ENCODE measurements at regions not wholly inside any gene's neighbourhood (a gene's known extent, or its start where the extent isn't known, plus 50 kb on each side); places are given as distances from the start of the nearest gene placed in this dataset.

DNA sequence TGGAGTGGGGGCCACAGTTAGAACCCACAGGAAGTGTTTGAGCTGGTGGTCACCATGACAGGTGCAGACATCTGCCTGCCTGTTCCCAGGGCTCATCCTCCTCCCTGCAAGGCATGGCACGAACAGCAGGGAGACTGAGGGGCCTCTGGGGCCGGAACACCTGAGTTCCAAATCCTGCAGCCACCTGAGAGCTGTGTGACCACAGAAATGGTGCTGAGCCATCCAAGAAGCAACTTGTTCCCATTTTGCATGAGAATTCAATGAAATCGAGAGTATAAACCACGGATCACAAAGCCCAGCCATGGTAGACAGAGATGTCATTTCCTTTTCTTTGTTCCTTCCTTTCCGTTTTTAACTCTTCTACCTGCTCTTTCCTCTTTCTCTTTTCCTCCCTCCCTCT, 268.6 kb downstream of the FOXA2 start:
- Histone ChIP-seq H2AFZ (ENCODE audit: low read depth, low read length) (no peak overlapping the region), H3K9me1 (ENCODE audit: control insufficient read depth, insufficient read depth, low read length) (no peaks in the 10 kb centered on the region), H3K27me3 (ENCODE audit: control insufficient read depth in 2 of 2, insufficient read depth in 2 of 2, low read length in 2 of 2) (no peaks in the 10 kb centered on the region), H3K4me2 (ENCODE audit: insufficient read depth, low read length) (no peak overlapping the region), H3K36me3 (ENCODE audit: control insufficient read depth, insufficient read depth, low read length) (no peaks in the 10 kb centered on the region), H4K20me1 (replicated peaks; ENCODE audit: control insufficient read depth, insufficient read depth, low read length) (no peaks in the 10 kb centered on the region), H3K79me2 (ENCODE audit: control insufficient read depth, insufficient read depth, low read length) (no peaks in the 10 kb centered on the region), H3K9me3 (replicated peaks; ENCODE audit: control insufficient read depth, insufficient read depth, low read depth, low read length) (no peaks in the 10 kb centered on the region), H3K4me3 (no peak overlapping the region), H3K9ac (ENCODE audit: insufficient read depth in 1 of 2, low read depth in 2 of 2, low read length in 2 of 2) (no peak overlapping the region), H3K4me1 (replicated peaks in 1 of 2; ENCODE audit: control insufficient read depth in 2 of 2, insufficient read depth in 2 of 2, low read length in 2 of 2) (no peaks in the 10 kb centered on the region), H3K27ac (ENCODE audit: extremely low read depth, low read depth, low read length) (no peak overlapping the region)
- ChIA-PET CTCF (ENCODE audit: low intra/inter-chr PET ratio) (no interaction called here), POLR2A (no interaction called here)
- BruUV-seq (replicated peaks): no TSS peak
- in situ Hi-C loops (cut with MboI): no loop called here
- ATAC-seq: no peak
- no peak for DNase-seq (ENCODE audit: extremely low read depth in 1 of 4, low spot score in 3 of 4)
- FAIRE-seq: no peak
- WGBS (ENCODE audit: insufficient coverage, low coverage, missing lambda C conversion rate): 0% methylated on average over 3 of the region's 5 CpGs
- TF ChIP-seq FOXA3 (CRISPR knock-in tag; conservative IDR thresholded peaks at IDR 0.05 in 1 of 2, IDR thresholded peaks at IDR 0.05 in 1 of 2): no peak
- TF ChIP-seq TRIM24 (IDR thresholded peaks at IDR 0.05): no peak
- TF ChIP-seq, protein P1, sequence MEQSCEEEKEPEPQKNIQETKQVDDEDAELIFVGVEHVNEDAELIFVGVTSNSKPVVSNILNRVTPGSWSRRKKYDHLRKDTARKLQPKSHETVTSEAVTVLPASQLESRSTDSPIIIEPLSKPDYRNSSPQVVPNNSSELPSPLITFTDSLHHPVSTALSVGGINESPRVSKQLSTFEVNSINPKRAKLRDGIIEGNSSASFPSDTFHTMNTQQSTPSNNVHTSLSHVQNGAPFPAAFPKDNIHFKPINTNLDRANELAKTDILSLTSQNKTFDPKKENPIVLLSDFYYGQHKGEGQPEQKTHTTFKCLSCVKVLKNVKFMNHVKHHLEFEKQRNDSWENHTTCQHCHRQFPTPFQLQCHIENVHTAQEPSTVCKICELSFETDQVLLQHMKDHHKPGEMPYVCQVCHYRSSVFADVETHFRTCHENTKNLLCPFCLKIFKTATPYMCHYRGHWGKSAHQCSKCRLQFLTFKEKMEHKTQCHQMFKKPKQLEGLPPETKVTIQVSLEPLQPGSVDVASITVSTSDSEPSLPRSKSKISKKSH (CRISPR knock-in tag; IDR thresholded peaks at IDR 0.05): no peak
- no peak for TF ChIP-seq RBM14 (IDR thresholded peaks at IDR 0.05; ENCODE audit: borderline replicate concordance, insufficient read depth, low read depth, low read length)
- no peak for TF ChIP-seq ZNF121 (CRISPR knock-in tag; conservative IDR thresholded peaks at IDR 0.05)
- intact Hi-C loops (cut with micrococcal nuclease): no loop called here

DNA sequence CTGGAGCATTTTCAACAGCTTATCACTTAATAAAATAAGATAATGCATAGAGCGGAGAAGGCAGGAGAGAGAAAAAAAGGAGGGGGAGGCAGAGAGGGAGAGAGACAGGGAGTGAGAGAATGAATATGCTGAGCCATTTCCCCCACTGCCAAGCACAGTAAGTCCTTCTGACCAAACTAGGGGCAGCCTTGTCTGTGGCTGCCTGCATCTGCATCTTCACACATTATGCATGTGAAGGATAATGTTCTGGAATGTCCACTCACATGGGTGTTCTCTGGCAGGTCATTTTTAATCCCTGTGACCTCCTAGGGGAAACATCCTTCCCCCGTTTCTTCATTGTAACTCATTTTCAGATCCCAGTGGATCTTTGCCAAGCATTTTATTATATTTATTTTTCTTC, 269.3 kb downstream of the FOXA2 start:
- FAIRE-seq (no peak), ATAC-seq (no peak), DNase-seq (ENCODE audit: extremely low read depth in 1 of 4, low spot score in 3 of 4) (no peak)
- Histone ChIP-seq H4K20me1 (replicated peaks; ENCODE audit: control insufficient read depth, insufficient read depth, low read length) (no peaks in the 10 kb centered on the region), H3K36me3 (ENCODE audit: control insufficient read depth, insufficient read depth, low read length) (no peaks in the 10 kb centered on the region), H3K27ac (ENCODE audit: extremely low read depth, low read depth, low read length) (no peak overlapping the region), H3K4me1 (replicated peaks in 1 of 2; ENCODE audit: control insufficient read depth in 2 of 2, insufficient read depth in 2 of 2, low read length in 2 of 2) (no peaks in the 10 kb centered on the region), H3K4me3 (no peak overlapping the region), H3K9me1 (ENCODE audit: control insufficient read depth, insufficient read depth, low read length) (no peaks in the 10 kb centered on the region), H3K9ac (ENCODE audit: insufficient read depth in 1 of 2, low read depth in 2 of 2, low read length in 2 of 2) (no peak overlapping the region), H3K9me3 (replicated peaks; ENCODE audit: control insufficient read depth, insufficient read depth, low read depth, low read length) (no peaks in the 10 kb centered on the region), H3K4me2 (ENCODE audit: insufficient read depth, low read length) (no peak overlapping the region), H3K27me3 (ENCODE audit: control insufficient read depth in 2 of 2, insufficient read depth in 2 of 2, low read length in 2 of 2) (no peaks in the 10 kb centered on the region), H2AFZ (ENCODE audit: low read depth, low read length) (no peak overlapping the region), H3K79me2 (ENCODE audit: control insufficient read depth, insufficient read depth, low read length) (no peaks in the 10 kb centered on the region)
- in situ Hi-C loops (cut with MboI) (no loop called here), intact Hi-C loops (cut with micrococcal nuclease) (no loop called here)
- POLR2A ChIA-PET: interaction anchor here (1.0 kb wide), 1 partner anchor 271 kb away, joined by 3 read pairs; no protein-coding TSS in a partner anchor
- CTCF ChIA-PET (ENCODE audit: low intra/inter-chr PET ratio): no interaction called here
- BruUV-seq (replicated peaks): no TSS peak
- 0% methylated on average over 2 of the region's 2 CpGs for WGBS (ENCODE audit: insufficient coverage, low coverage, missing lambda C conversion rate)
- no peak for TF ChIP-seq ZFX (CRISPR knock-in tag; IDR thresholded peaks at IDR 0.05)
- no peak for TF ChIP-seq HDAC8 (tag; IDR thresholded peaks at IDR 0.05)
- TF ChIP-seq, protein P2, sequence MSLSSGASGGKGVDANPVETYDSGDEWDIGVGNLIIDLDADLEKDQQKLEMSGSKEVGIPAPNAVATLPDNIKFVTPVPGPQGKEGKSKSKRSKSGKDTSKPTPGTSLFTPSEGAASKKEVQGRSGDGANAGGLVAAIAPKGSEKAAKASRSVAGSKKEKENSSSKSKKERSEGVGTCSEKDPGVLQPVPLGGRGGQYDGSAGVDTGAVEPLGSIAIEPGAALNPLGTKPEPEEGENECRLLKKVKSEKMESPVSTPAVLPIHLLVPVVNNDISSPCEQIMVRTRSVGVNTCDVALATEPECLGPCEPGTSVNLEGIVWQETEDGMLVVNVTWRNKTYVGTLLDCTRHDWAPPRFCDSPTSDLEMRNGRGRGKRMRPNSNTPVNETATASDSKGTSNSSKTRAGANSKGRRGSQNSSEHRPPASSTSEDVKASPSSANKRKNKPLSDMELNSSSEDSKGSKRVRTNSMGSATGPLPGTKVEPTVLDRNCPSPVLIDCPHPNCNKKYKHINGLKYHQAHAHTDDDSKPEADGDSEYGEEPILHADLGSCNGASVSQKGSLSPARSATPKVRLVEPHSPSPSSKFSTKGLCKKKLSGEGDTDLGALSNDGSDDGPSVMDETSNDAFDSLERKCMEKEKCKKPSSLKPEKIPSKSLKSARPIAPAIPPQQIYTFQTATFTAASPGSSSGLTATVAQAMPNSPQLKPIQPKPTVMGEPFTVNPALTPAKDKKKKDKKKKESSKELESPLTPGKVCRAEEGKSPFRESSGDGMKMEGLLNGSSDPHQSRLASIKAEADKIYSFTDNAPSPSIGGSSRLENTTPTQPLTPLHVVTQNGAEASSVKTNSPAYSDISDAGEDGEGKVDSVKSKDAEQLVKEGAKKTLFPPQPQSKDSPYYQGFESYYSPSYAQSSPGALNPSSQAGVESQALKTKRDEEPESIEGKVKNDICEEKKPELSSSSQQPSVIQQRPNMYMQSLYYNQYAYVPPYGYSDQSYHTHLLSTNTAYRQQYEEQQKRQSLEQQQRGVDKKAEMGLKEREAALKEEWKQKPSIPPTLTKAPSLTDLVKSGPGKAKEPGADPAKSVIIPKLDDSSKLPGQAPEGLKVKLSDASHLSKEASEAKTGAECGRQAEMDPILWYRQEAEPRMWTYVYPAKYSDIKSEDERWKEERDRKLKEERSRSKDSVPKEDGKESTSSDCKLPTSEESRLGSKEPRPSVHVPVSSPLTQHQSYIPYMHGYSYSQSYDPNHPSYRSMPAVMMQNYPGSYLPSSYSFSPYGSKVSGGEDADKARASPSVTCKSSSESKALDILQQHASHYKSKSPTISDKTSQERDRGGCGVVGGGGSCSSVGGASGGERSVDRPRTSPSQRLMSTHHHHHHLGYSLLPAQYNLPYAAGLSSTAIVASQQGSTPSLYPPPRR (CRISPR knock-in tag; IDR thresholded peaks at IDR 0.05; ENCODE audit: borderline replicate concordance): no peak

Data from K562 (cell line).